Osteocyte (in vitro differentiated cells): ENCODE measurements at regions not wholly inside any gene's neighbourhood (a gene's known extent, or its start where the extent isn't known, plus 50 kb on each side); places are given as distances from the start of the nearest gene placed in this dataset.

Experiments used
- DNase-seq: peaks from one replicate; pipeline ENCODE4 v3.0.0; 2021; ENCODE audit warnings: mixed read lengths; ENCODE audit not compliant: unreplicated experiment; ENCODE audit errors: extremely low spot score
- H3K27ac Mint-ChIP-seq: one replicate; pipeline ENCODE4 v1.8.0; 2021; ENCODE audit warnings: mild to moderate bottlenecking, mixed read lengths; ENCODE audit not compliant: unreplicated experiment
- H3K27me3 Mint-ChIP-seq: one replicate; pipeline ENCODE4 v1.8.0; 2021; ENCODE audit warnings: mixed read lengths; ENCODE audit not compliant: unreplicated experiment
- H3K36me3 Mint-ChIP-seq: one replicate; pipeline ENCODE4 v1.8.0; 2021; ENCODE audit warnings: mixed read lengths; ENCODE audit not compliant: unreplicated experiment
- H3K4me1 Mint-ChIP-seq: one replicate; pipeline ENCODE4 v1.8.0; 2021; ENCODE audit warnings: mixed read lengths; ENCODE audit not compliant: unreplicated experiment
- H3K4me3 Mint-ChIP-seq: one replicate; pipeline ENCODE4 v1.8.0; 2021; ENCODE audit warnings: mild to moderate bottlenecking, moderate library complexity, mixed read lengths; ENCODE audit not compliant: unreplicated experiment
- H3K9me3 Mint-ChIP-seq: one replicate; pipeline ENCODE4 v1.8.0; 2021; ENCODE audit warnings: mixed read lengths; ENCODE audit not compliant: unreplicated experiment
- TF ChIP-seq, protein P1 (sequence below): fragments of 200-600 bp; sonication (generic); IDR thresholded peaks from 2 replicates; pipeline ENCODE4 v1.5.0; 2021; ENCODE audit warnings: antibody characterized with exemption, mild to moderate bottlenecking, moderate library complexity

DNA sequence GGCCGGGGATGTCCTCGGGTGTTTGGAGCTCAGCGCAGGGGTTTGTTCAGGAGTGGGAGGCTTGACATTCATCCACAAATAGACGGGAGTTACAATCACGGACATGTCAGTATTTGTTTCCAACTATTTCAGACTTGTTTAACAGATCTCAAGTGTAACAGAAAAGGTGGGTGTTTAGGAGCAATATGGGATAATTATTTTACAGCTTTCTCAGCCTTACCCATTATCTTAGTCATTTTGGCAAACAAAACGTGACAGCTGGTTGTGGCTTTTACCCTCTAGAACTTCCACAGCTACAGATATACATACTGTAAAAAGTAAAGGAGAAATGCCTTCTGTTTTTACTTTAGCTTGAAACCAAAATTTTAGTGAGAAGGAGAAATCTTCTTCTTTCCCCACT, 178.7 kb upstream of the TMEM45B start:
- no peak for DNase-seq
- Mint-ChIP-seq H3K4me3 (no peak overlapping the region), H3K9me3 (no peaks in the 10 kb centered on the region), H3K27ac (no peak overlapping the region), H3K36me3 (no peaks in the 10 kb centered on the region), H3K4me1 (peaks cover 20% of the 10 kb centered on the region), H3K27me3 (no peaks in the 10 kb centered on the region)
- TF ChIP-seq, protein P1, sequence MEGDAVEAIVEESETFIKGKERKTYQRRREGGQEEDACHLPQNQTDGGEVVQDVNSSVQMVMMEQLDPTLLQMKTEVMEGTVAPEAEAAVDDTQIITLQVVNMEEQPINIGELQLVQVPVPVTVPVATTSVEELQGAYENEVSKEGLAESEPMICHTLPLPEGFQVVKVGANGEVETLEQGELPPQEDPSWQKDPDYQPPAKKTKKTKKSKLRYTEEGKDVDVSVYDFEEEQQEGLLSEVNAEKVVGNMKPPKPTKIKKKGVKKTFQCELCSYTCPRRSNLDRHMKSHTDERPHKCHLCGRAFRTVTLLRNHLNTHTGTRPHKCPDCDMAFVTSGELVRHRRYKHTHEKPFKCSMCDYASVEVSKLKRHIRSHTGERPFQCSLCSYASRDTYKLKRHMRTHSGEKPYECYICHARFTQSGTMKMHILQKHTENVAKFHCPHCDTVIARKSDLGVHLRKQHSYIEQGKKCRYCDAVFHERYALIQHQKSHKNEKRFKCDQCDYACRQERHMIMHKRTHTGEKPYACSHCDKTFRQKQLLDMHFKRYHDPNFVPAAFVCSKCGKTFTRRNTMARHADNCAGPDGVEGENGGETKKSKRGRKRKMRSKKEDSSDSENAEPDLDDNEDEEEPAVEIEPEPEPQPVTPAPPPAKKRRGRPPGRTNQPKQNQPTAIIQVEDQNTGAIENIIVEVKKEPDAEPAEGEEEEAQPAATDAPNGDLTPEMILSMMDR: no peak

DNA sequence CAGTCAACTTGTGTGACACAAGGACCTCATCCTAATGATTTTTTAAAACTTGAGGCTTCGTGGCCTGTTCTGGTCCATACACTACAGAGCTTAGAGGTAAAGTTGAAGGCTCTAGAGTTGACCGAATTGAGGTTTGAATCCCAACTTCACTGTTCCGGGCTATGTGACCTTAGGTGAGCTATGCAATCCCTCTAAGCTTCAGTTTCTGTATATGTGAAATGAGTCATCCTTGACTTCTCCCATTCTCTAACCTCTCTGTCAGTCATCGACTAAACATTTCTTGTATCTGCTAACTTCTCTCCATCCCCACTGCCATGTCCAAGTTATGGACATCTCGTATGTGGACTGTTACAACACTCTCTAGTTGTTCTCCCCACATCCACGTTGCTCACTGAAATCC, 178.2 kb upstream of the TMEM45B start:
- no peaks in the 10 kb centered on the region for H3K36me3 Mint-ChIP-seq
- H3K4me3 Mint-ChIP-seq: no peak overlapping the region
- H3K27ac Mint-ChIP-seq: no peak overlapping the region
- H3K27me3 Mint-ChIP-seq: no peaks in the 10 kb centered on the region
- DNase-seq: no peak
- H3K4me1 Mint-ChIP-seq: peaks cover 23% of the 10 kb centered on the region
- TF ChIP-seq, protein P1: no peak
- H3K9me3 Mint-ChIP-seq: no peaks in the 10 kb centered on the region

DNA sequence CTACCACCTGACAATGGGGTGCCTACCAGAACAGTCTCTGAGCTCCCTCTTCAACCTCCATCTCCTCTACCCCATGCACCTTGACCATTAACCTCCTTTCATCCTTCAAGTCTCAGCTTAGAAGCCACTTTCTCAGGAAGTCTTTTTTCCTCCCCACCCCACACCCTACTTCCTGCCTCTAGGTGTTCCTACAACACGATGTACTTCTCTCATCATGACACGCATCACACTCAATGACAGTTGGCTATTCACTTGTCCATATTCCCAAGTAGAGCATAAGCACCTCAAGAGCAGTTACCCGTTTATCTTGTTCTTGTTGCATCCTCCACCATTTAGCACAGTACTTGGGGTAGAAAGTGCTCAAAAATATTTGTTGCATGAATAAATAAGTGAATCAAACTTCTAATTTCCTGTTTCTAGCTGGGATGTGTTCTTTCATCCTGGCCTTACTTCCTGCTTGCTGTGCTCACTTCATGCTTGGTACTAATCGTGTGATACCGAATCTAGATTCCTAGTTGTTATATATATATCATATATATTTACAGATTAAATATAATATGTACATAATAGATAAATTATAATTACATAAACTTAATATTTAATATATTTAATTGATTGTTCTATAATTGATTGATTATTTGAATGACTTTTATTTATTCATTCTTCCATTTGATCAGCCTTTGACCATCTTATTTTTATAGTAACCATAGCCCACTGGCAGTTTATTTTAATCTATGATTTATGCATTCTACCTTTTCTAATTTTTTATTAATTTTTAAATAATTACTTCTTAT, 177.5 kb upstream of the TMEM45B start:
- no peak for DNase-seq
- Mint-ChIP-seq H3K27ac (no peak overlapping the region), H3K4me3 (no peak overlapping the region), H3K4me1 (peaks cover 26% of the 10 kb centered on the region), H3K27me3 (no peaks in the 10 kb centered on the region), H3K36me3 (no peaks in the 10 kb centered on the region), H3K9me3 (no peaks in the 10 kb centered on the region)
- TF ChIP-seq, protein P1: no peak

DNA sequence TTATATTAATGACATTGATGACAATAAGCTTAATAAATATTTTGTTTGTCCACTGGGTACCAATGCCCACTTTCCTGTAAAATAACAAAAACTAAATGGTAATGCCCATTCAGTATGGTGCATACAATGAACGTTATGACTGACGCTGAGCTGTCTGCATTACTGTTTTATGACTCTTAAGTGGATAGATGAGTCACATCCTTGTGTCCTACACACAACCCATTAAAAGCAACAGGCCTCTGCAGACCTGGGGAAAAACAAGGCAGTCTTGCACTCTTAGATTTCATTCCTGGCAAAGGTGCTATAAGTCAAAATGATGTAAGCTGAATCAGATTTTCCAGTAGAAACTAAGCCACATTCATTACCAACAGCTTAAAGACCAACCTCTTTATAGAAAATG, 176.3 kb upstream of the TMEM45B start:
- no peaks in the 10 kb centered on the region for H3K9me3 Mint-ChIP-seq
- TF ChIP-seq, protein P1: no peak
- H3K27me3 Mint-ChIP-seq: no peaks in the 10 kb centered on the region
- peaks cover 35% of the 10 kb centered on the region for H3K4me1 Mint-ChIP-seq
- H3K36me3 Mint-ChIP-seq: no peaks in the 10 kb centered on the region
- H3K4me3 Mint-ChIP-seq: no peak overlapping the region
- no peak for DNase-seq
- H3K27ac Mint-ChIP-seq: no peak overlapping the region

DNA sequence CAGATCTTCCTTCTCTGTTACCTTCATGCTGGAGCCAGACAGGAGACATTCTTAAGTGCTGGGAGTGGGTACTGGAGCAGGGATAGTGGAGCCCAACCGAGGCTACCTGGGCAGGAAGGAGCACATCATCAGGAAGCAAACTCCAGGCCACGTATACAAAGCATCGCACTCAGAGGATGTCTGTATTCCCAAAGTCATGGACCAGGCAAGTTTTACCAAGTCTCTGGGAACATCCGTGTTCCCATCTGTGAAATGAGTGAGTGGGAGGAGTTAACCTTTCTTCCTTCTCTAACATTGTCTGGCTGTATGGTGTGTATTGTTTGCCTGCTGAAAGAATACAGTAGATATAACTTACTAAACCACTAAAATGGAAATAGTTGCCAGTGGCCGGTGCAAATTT, 175.0 kb upstream of the TMEM45B start:
- TF ChIP-seq, protein P1: no peak

More for the DNA sequence above, 175.0 kb upstream of the TMEM45B start:
- Mint-ChIP-seq H3K4me3 (no peak overlapping the region), H3K27ac (no peak overlapping the region), H3K9me3 (no peaks in the 10 kb centered on the region), H3K4me1 (peaks cover 42% of the 10 kb centered on the region), H3K36me3 (no peaks in the 10 kb centered on the region), H3K27me3 (no peaks in the 10 kb centered on the region)
- no peak for DNase-seq
